Muscle layer of duodenum (tissue), 2 donors: ENCODE measurements at regions not wholly inside any gene's neighbourhood (a gene's known extent, or its start where the extent isn't known, plus 50 kb on each side); places are given as distances from the start of the nearest gene placed in this dataset.

Experiments
- H3K27ac ChIP-seq: one replicate; pipeline ENCODE4 v1.7.0; 2013; ENCODE audit warnings: mild to moderate bottlenecking, low read length
- H3K27me3 ChIP-seq: one replicate; pipeline ENCODE4 v1.7.0; 2013; ENCODE audit warnings: low read depth, mild to moderate bottlenecking, control low read depth, low read length
- H3K36me3 ChIP-seq, 2 donors: one replicate each; pipeline ENCODE4 v1.7.0; 2013; ENCODE audit warnings: low read length in 2 of 2, control low read depth in 1 of 2, mild to moderate bottlenecking in 1 of 2; ENCODE audit not compliant: insufficient read depth in 2 of 2, control insufficient read depth in 1 of 2
- H3K4me1 ChIP-seq, 2 donors: one replicate each; pipeline ENCODE4 v1.7.0; 2013; ENCODE audit warnings: low read length in 2 of 2, mild to moderate bottlenecking in 2 of 2, control low read depth in 1 of 2, moderate library complexity in 1 of 2; ENCODE audit not compliant: insufficient read depth in 2 of 2, control insufficient read depth in 1 of 2
- H3K4me3 ChIP-seq, 2 donors: one replicate each; pipeline ENCODE4 v1.7.0; 2013; ENCODE audit warnings: low read length in 2 of 2, low read depth in 1 of 2, mild to moderate bottlenecking in 1 of 2
- H3K9me3 ChIP-seq, 2 donors: one replicate each; pipeline ENCODE4 v1.7.0; 2013; ENCODE audit warnings: low read length in 2 of 2, control low read depth in 1 of 2, mild to moderate bottlenecking in 1 of 2; ENCODE audit not compliant: control insufficient read depth in 1 of 2
- donor health status: healthy.

- Histone ChIP-seq H3K4me1 (no peaks in the 10 kb centered on the region), H3K4me3 (no peak overlapping the region), H3K27ac (no peak overlapping the region), H3K36me3 (no peaks in the 10 kb centered on the region), H3K27me3 (no peaks in the 10 kb centered on the region), H3K9me3 (no peaks in the 10 kb centered on the region)
These were observed 238.5 kb downstream of the HDGFL1 start for GRCh38 chr6:22807818-22808217.

- no peaks in the 10 kb centered on the region for H3K9me3 ChIP-seq
- no peaks in the 10 kb centered on the region for H3K36me3 ChIP-seq
- H3K4me1 ChIP-seq: no peaks in the 10 kb centered on the region
- no peak overlapping the region for H3K27ac ChIP-seq
- no peaks in the 10 kb centered on the region for H3K27me3 ChIP-seq
- H3K4me3 ChIP-seq: no peak overlapping the region
These were observed 239.1 kb downstream of the HDGFL1 start for GRCh38 chr6:22808466-22808865.

GRCh38 chr6:22809370-22809769 is 240.0 kb downstream of the HDGFL1 start:
- Histone ChIP-seq H3K4me3 (no peak overlapping the region), H3K36me3 (no peaks in the 10 kb centered on the region), H3K9me3 (no peaks in the 10 kb centered on the region), H3K4me1 (no peaks in the 10 kb centered on the region), H3K27ac (no peak overlapping the region), H3K27me3 (no peaks in the 10 kb centered on the region)

- H3K9me3 ChIP-seq: peaks cover 0 to 7% of the 10 kb centered on the region in 2 donors
- H3K4me3 ChIP-seq: no peak overlapping the region
- H3K36me3 ChIP-seq: no peaks in the 10 kb centered on the region
- no peaks in the 10 kb centered on the region for H3K27me3 ChIP-seq
- H3K27ac ChIP-seq: no peak overlapping the region
- H3K4me1 ChIP-seq: no peaks in the 10 kb centered on the region
These were observed 249.8 kb downstream of the HDGFL1 start for GRCh38 chr6:22819209-22819608.

- Histone ChIP-seq H3K9me3 (no peaks in the 10 kb centered on the region), H3K27ac (no peak overlapping the region), H3K27me3 (no peaks in the 10 kb centered on the region), H3K36me3 (no peaks in the 10 kb centered on the region), H3K4me1 (no peaks in the 10 kb centered on the region), H3K4me3 (no peak overlapping the region)
These were observed 252.4 kb downstream of the HDGFL1 start for GRCh38 chr6:22821664-22822320.

DNA sequence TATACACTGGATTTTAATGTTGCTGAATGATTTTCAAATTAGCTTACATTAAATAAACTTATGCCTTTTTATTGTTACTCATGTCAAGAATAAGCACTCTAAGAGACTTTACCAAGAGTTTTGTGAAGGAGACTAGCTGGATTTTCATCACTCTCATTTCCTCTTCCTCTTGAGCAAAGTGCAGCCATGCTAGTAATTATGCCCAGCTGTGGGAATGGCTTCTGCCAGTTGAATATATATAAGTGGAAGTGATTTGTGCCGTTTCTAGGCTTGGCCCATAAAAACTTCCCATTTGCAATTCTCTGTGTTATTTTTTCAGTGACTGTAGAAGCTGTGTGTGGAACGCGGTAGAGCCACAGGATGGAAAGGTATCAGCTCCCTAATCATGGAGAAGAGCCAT is 255.8 kb downstream of the HDGFL1 start:
- H3K9me3 ChIP-seq: no peaks in the 10 kb centered on the region
- no peak overlapping the region for H3K27ac ChIP-seq
- no peaks in the 10 kb centered on the region for H3K27me3 ChIP-seq
- H3K4me1 ChIP-seq: peaks cover 6 to 10% of the 10 kb centered on the region in 2 donors
- no peak overlapping the region for H3K4me3 ChIP-seq
- no peaks in the 10 kb centered on the region for H3K36me3 ChIP-seq

GRCh38 chr6:22826961-22827360 is 257.6 kb downstream of the HDGFL1 start:
- Histone ChIP-seq H3K27me3 (no peaks in the 10 kb centered on the region), H3K9me3 (no peaks in the 10 kb centered on the region), H3K27ac (no peak overlapping the region), H3K36me3 (no peaks in the 10 kb centered on the region), H3K4me3 (no peak overlapping the region), H3K4me1 (peaks cover 6 to 10% of the 10 kb centered on the region in 2 donors)

DNA sequence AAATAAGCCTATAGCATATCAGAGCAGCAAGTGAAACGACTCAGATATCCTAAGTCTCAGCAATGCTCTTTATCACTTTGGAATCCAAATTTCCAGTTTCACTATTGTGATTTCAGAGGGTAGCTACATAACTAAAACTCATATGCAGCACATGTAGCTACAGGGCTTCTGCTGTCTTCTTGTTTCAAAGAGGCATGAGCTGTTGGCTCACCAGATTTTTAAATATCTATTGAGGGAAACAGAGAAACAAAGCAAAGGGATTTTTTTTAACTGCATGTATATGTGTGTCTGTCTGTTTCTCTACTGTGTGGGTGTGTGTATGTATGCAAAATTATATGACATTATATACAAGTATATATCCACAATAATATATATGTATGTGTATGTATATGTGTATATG is 258.4 kb downstream of the HDGFL1 start:
- Histone ChIP-seq H3K4me3 (no peak overlapping the region), H3K36me3 (no peaks in the 10 kb centered on the region), H3K9me3 (no peaks in the 10 kb centered on the region), H3K27me3 (no peaks in the 10 kb centered on the region), H3K27ac (no peak overlapping the region), H3K4me1 (peaks cover 6 to 10% of the 10 kb centered on the region in 2 donors)

- no peak overlapping the region for H3K27ac ChIP-seq
- H3K9me3 ChIP-seq: no peaks in the 10 kb centered on the region
- no peak overlapping the region for H3K4me3 ChIP-seq
- no peaks in the 10 kb centered on the region for H3K27me3 ChIP-seq
- H3K4me1 ChIP-seq: peaks cover 6 to 10% of the 10 kb centered on the region in 2 donors
- H3K36me3 ChIP-seq: no peaks in the 10 kb centered on the region
These were observed 259.1 kb downstream of the HDGFL1 start for GRCh38 chr6:22828179-22829062.

DNA sequence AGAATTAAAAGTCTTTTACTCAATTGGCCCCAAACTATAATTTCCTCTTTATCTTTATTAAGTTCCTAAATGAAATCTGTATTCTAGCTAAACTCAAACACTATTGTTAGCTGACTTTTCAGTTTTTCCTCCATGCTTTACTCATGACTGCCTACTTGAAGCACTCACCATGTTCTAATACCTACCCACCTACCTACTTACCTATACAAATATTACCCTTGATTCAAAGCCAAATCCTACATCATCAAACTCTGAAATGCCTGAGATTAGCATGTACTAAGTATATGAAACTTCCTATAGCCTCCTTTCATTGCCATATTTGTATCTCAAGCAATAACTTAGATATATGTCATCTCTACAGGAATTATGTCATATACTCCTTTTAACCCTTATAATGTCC is 259.7 kb downstream of the HDGFL1 start:
- no peak overlapping the region for H3K4me3 ChIP-seq
- H3K9me3 ChIP-seq: no peaks in the 10 kb centered on the region
- no peaks in the 10 kb centered on the region for H3K27me3 ChIP-seq
- peaks cover 6 to 10% of the 10 kb centered on the region in 2 donors for H3K4me1 ChIP-seq
- H3K27ac ChIP-seq: no peak overlapping the region
- H3K36me3 ChIP-seq: no peaks in the 10 kb centered on the region

- Histone ChIP-seq H3K36me3 (no peaks in the 10 kb centered on the region), H3K27ac (no peak overlapping the region), H3K4me1 (peaks cover 6 to 10% of the 10 kb centered on the region in 2 donors), H3K4me3 (no peak overlapping the region), H3K9me3 (no peaks in the 10 kb centered on the region), H3K27me3 (no peaks in the 10 kb centered on the region)
These were observed 261.1 kb downstream of the HDGFL1 start for GRCh38 chr6:22830463-22830862.
